Astrocyte of the spinal cord (primary cell): ENCODE measurements at regions not wholly inside any gene's neighbourhood (a gene's known extent, or its start where the extent isn't known, plus 50 kb on each side); places are given as distances from the start of the nearest gene placed in this dataset.

Experiments used
- DNase-seq: peaks from one replicate; pipeline ENCODE4 v3.0.0; 2011; ENCODE audit warnings: low read depth, low spot score
- H3K4me3 ChIP-seq: 2 replicates; pipeline ENCODE4 v1.5.1; 2011; ENCODE audit warnings: low read depth, mild to moderate bottlenecking, low read length, moderate library complexity
- in situ Hi-C: cut with HindIII; loops from 2 replicates; pipeline ENCODE4 v1.10.0; 2017; ENCODE audit warnings: low sequenced_read_pairs
- TF ChIP-seq, protein P1 (sequence below): IDR thresholded peaks from 2 replicates; pipeline ENCODE4 v1.5.1; 2012; ENCODE audit warnings: low read depth, mild to moderate bottlenecking, low read length, inconsistent platforms

DNA sequence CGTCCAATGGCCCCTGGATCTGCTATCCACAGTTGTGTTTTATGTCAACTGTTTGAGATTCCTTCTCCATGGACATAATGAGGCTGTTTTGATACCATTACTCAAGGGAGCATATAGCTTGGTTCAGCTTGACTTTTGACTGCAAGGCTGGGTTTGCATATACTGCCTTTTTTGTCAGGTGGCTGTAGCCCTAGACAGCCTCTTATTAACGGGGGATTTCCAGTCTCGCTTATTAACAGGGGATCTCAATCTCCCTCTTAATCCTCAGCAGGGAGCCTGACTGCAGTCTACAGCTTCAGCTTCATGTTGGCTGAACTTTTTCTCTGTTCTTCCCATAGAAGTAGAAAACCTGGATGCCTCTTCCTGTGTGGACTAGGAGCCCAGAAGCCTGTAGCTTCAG is 73.7 kb upstream of the TNC start:
- in situ Hi-C loops: no loop called here
- no peak for DNase-seq
- TF ChIP-seq, protein P1, sequence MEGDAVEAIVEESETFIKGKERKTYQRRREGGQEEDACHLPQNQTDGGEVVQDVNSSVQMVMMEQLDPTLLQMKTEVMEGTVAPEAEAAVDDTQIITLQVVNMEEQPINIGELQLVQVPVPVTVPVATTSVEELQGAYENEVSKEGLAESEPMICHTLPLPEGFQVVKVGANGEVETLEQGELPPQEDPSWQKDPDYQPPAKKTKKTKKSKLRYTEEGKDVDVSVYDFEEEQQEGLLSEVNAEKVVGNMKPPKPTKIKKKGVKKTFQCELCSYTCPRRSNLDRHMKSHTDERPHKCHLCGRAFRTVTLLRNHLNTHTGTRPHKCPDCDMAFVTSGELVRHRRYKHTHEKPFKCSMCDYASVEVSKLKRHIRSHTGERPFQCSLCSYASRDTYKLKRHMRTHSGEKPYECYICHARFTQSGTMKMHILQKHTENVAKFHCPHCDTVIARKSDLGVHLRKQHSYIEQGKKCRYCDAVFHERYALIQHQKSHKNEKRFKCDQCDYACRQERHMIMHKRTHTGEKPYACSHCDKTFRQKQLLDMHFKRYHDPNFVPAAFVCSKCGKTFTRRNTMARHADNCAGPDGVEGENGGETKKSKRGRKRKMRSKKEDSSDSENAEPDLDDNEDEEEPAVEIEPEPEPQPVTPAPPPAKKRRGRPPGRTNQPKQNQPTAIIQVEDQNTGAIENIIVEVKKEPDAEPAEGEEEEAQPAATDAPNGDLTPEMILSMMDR: no peak
- no peak overlapping the region for H3K4me3 ChIP-seq

GRCh38 chr9:115192280-115192679 is 74.3 kb upstream of the TNC start:
- H3K4me3 ChIP-seq: no peak overlapping the region
- in situ Hi-C loops: no loop called here
- TF ChIP-seq, protein P1: no peak
- no peak for DNase-seq

GRCh38 chr9:115192835-115193525 is 75.0 kb upstream of the TNC start:
- H3K4me3 ChIP-seq: no peak overlapping the region
- in situ Hi-C loops: no loop called here
- TF ChIP-seq, protein P1: no peak
- DNase-seq: no peak

GRCh38 chr9:115193777-115194176 is 75.8 kb upstream of the TNC start:
- TF ChIP-seq, protein P1: no peak
- in situ Hi-C loops: no loop called here
- no peak overlapping the region for H3K4me3 ChIP-seq
- DNase-seq: no peak

- H3K4me3 ChIP-seq: no peak overlapping the region
- DNase-seq: no peak
- TF ChIP-seq, protein P1: no peak
- in situ Hi-C loops: no loop called here
Measured at GRCh38 chr9:115194216-115194615, 76.3 kb upstream of the TNC start.

DNA sequence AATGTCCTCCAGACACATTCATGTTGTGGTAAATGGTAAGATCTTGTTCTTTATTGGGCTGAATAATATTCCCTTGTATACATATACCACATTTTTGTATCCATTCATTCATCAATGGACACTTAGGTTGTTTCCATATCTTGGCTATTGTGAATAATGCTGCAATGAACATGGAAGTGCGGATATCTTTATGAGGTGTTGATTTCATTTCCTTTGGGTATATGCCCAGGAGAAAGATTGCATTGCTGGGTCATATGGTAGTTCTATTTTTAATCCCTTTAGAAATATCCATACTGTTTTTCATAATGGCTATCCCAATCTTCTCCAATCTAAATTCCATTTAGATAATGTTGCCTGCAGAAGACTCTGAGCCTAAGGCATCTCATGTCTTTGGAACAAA is 78.0 kb upstream of the TNC start:
- in situ Hi-C loops: no loop called here
- DNase-seq: no peak
- no peak overlapping the region for H3K4me3 ChIP-seq
- TF ChIP-seq, protein P1: no peak
